ENCODE measurements at regions not wholly inside any gene's neighbourhood (a gene's known extent, or its start where the extent isn't known, plus 50 kb on each side); places are given as distances from the start of the nearest gene placed in this dataset.
A peak's percentile ranks its signal among the peaks of the same experiment; 100 is the strongest.
"Not testable (repeated sequence)": the region's sequence is repeated elsewhere in the genome, so short reads cannot be mapped to it uniquely, and the experiment has no call there.

DNA sequence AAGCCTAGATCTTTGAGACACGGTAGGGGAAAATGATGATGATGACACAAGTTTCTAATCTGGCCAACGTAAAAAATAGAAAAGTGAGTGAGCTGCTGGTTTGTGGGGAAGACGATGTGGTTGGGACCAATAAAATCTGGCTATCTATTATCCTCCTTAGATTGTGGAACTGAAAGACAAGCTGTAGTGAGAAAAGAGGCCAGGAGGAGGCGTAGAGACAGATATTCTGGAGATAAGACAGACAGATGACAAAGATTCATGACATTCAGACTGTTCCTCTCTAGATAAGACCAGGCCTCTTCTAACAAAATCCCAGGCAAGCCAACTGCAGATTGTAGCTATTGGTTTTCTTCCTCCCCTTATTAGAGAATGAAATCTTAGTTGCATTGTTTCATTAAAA, 376.3 kb upstream of the UBE2E3 start:
- no peak for DNase-seq (ENCODE audit: low read depth)

DNA sequence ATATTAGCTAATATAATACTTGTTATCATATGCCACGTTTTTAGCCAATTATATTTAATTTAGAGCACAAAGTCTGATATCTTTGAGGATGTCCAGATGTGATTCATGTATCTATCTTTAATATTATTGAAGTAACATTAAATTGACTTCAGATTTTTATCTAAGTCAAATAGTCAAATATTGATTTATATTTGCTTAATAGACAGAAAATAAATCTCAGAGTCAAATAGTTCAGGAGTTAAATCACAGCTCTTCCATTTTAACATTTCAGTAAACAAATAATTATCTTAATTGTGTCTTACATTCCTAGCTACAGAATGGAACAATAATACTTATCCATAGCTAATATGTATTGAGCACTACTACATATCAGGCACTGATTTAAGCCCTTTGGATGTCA, 379.4 kb upstream of the UBE2E3 start:
- no peak for DNase-seq (ENCODE audit: low read depth)

DNA sequence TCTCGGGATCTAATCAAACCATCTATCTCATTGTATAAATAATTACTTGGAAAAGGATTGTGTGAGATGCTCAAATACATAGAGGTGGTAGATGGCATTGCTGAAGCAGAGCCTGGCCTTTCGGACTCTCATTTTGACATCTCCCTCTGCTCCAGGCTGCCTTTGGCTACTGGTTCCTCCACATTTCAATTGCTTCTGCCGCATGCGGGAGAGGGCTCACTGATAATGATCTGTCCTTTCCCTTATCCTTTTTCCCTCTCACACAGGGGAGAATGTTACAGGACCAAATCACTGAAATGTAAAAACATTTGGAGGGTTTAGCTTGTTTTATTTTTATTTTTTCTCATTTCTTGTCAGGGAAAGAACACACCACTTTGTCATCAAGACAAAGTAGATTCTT, 380.6 kb upstream of the UBE2E3 start:
- no peak for DNase-seq (ENCODE audit: low read depth)

DNA sequence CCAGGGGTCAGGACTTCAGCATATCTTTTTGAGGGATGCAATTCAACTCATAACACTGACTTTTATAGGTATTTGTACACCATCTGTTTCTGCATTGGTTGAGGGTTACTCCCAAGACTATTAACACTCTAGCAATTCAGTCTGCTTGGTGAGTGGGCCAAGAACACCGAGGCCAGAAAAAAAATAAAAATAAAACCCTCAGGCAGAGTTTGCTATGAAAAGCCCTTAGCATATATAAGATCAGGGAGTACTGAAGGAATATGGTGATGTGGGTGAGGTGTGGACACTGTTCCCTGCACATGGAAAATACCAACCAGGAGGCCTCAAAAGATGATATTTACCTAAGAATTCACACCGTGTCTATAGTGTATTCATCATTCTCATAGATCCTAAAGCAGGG, 383.2 kb upstream of the UBE2E3 start:
- DNase-seq (ENCODE audit: low read depth), result no peak

DNA sequence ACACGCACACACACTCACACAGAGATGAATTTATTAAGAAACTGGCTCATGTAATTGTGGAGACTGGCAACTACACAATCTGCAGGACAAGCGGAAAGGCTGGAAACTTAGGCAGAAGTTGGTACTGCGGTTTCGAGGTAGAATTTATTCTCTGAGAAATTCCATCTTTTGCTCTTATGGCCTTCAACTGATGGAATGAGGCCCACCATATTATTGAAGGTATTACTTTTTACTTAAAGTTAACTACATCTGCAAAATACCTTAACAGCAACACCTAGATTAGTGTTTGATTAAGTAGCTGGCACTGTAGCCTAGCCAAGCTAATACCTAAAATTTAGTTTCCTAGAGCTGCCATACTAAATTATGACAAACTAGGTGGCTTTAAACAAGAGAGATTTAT, 384.0 kb upstream of the UBE2E3 start:
- no peak for DNase-seq (ENCODE audit: low read depth)

DNA sequence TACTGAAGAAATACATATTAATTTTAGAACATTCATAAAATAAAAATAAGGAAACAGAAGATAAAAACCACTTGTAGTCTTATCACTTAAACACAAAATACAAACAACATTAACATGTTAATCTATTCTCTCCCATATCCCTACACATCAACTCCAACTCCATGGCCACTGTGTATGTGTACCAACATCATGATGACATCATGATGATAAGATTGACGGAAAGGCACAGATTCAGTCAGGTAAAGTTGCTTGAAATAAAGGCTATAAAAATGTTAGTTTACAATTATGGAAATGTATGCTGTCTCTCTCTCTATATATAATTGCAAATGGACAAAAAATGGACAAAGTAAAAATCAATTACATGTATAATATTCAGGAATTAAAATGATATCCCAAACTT, 388.5 kb upstream of the UBE2E3 start:
- DNase-seq (ENCODE audit: low read depth), result no peak

DNA sequence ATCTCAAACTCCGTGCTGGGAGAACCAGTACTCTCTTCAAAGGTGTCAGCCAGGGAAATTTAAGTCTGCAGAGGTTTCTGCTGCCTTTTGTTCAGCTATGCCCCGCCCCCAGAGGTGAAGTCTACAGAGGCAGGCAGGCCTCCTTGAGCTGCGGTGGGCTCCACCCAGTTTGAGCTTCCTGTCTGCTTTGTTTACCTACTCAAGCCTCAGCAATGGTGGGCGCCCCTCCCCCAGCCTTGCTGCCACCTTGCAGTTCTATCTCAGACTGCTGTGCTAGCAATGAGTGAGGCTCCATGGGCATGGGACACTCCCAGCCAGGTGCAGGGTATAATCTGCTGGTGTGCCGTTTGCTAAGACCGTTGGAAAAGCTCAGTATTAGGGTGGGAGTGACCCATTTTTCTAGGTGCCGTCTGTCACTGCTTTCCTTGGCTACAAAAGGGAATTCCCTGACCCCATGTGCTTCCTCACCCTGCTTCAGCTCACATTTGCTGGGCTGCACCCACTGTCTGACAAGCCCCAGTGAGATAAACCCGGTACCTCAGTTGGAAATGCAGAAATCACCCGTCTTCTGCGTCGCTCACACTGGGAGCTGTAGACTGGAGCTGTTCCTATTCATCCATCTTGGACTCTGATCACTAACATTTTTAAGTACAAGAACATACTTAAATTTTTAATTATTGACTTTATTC, 389.2 kb upstream of the UBE2E3 start:
- DNase-seq (ENCODE audit: low read depth), result not testable (repeated sequence)

DNA sequence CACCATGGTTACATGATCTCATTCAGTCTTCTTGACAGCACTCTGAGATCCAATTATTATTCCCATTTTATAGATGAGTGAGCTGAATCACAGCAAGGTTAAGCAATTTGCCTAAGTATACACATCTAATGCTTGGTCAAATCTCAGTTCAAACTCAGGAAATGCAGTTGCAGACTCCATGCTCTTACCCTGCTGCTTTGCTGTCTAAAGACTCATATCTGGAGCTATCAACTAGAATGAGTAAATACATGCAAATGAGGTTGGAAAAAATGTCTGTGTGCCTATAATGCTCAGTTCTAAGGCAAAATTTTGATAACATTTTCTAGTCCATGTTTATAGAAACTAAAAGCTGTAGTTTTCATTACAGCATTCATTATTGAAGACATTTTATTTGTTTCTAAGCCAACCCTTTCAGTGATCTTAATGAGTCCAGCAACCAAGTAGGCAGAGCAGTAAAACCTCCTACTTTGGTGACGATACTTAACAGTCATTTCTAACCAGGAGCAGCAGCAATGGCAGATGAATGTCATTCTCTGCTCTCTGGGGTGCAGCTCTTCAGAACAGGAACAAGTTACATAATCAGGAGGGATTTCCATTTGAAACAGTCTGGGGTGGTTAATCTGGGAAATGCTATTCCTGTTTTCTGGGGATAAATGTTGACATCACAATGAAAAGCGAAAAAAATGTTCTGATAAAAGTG, 396.8 kb upstream of the UBE2E3 start:
- DNase-seq (ENCODE audit: low read depth), result no peak

DNA sequence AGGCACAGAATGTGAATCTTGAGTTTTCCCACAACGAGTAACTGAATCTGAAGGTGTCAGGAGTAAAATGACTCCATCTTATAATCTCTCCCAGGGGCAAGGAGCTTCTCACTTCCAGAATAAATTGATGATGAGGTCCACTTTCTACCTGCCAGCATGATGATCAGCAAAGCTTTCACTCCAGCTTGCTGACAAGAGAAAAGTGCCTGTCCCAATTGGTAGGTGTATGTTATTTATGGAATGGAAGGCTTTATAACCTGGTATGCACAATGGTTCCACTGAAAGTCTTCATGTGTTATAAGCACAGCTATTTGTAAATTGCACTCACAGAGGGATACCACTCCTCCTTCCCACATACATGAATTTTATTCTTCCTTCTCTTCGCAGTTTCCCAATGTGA, 401.0 kb upstream of the UBE2E3 start:
- no peak for DNase-seq (ENCODE audit: low read depth)

DNA sequence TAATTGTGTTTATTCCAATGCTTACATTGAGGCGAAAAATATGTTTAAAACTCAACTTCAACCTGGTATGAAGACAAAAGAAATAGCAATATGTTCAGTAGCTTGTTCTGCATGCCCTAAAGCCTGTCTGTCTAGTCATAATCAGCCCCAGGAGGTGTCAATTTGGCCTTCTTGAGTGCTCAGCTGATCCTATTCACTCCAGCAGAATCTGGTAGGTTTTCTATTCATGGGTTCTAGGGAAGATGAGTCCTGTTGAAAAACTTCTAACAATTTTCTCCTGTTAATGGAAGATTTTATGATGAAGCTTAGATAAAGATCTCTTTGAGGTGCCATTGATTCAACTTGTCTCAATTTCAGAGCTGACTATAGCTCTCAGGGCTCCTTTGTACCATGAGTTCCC, 402.0 kb upstream of the UBE2E3 start:
- no peak for DNase-seq (ENCODE audit: low read depth)

DNA sequence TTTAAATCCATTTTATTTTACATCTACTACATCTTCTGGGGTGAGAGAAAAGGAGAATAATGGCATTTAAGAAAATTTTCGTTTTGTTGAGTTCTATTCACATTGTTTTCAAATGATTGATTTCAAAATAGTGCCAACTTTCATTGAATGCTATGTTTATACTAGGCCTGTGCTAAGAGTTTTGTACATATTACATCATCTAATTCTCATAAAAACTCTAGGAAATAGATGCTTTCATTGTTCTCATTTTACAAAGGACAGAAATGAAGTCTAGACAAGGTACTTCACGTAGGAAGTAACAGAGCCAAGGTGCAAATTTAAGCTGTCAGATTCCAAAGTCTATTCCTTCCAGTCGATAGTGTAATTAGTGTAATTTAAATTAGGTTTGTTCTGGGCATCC, 402.8 kb upstream of the UBE2E3 start:
- no peak for DNase-seq (ENCODE audit: low read depth)

DNA sequence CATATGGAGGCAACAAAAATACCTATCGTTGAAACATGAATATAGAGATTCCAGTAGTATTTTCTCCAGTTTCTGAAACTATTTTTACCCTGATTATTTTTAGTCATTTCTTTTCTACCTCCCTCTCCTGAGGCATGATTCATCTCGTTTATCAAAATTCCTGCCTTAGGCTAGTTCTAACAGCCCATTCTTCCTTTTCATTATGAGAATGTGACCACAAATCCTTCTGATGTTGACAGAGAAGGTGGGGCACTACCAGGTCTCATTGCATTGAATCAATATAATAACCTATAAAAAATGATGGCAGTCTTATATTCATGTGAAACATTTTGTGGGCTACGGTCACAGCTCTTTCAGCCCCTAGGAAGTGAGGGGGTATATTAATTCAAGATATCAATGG, 406.5 kb upstream of the UBE2E3 start:
- DNase-seq (ENCODE audit: low read depth), result peak; percentile 44

DNA sequence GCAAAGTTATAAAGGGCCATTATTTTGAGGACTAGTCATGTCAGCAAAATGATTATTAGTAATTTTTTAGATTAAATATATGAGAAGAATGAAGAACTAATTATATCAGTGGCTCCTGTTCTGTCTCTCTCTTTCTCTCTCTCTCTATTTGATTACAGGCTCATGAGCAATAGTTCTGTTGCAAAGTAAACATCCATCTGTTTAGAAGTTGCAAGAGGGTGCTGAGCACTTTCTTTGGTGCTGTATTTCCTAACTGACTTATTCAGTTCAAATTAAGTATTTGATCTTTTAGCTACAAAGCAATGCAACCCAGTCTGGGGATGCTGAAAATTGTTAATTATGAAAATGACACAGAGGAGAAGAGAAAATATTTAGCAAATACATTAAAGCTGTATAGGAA, 408.1 kb upstream of the UBE2E3 start:
- DNase-seq (ENCODE audit: low read depth), result no peak

DNA sequence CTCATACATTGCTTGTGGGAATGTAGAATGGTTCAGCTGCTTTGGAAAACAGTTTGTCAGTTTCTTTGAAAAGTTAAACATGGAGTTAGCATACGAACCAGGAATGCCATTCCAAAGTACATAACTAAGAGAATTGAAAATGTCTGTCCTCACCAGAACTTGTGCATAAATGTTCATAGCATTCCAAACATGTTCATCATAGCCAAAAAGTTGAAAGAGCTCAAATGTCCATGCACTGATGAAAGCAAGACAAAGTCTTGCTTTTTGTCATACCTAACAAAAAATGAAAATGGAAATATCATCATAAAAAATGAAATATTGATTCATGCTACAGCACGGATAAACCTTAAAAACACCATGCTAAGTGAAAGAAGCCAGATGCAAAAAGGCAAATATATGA, 408.8 kb upstream of the UBE2E3 start:
- DNase-seq (ENCODE audit: low read depth), result peak; percentile 47

DNA sequence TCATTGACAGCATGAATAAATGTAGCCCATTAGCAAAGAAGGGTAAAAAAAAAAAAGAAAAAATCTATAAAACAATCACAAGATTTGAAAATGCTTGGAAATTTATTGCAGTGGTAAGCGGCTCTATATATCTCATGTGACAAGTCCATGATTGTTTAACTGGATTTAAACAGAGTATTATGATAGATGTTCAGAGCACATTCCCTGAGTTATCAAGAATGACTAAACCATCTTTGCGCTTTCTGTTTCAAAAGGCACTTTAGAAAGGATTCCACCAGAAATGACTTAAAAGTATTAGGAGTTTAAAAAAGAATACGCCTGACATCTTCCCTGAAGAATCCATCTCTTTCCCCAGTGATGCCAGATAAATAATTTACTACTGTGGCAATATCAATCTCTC, 409.5 kb upstream of the UBE2E3 start:
- no peak for DNase-seq (ENCODE audit: low read depth)

DNA sequence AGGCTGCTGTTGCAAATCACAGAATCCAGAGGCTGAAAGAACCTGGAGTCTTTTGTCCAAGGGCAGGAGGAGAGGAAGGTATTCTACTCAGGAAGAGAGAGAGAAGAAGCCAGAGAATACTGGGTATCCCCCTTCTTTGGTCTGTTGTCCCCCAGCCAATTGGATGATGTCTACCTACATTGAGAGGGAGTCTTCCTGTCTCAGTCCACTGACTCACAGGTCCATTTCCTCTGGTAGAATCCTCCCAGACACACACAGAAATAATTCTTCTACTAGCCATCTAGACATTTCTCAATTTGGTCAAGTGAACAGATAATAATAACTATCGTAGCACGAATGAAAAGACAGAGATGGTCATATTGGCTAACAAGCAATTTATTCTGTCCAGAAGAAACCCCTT, 416.4 kb upstream of the UBE2E3 start:
- no peak for DNase-seq (ENCODE audit: low read depth)

DNA sequence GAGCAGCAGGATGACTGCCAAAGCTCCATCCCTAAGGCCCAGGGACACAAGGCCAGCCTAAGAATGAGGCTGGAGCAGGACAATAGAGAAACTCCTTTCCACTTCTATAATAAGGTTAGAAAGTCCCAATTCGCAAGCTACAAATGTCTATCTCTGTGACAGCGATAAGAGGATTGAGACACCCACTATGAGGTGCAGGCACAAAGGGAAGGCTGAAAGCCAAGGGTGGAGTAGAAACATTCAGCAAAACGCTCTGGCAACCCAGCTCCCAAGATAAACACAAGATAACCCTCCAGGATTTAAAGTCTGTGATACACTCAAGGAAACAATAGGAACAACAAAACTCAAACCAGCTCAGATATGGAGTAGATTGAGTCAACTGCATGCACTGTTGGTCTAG, 418.0 kb upstream of the UBE2E3 start:
- no peak for DNase-seq (ENCODE audit: low read depth)

DNA sequence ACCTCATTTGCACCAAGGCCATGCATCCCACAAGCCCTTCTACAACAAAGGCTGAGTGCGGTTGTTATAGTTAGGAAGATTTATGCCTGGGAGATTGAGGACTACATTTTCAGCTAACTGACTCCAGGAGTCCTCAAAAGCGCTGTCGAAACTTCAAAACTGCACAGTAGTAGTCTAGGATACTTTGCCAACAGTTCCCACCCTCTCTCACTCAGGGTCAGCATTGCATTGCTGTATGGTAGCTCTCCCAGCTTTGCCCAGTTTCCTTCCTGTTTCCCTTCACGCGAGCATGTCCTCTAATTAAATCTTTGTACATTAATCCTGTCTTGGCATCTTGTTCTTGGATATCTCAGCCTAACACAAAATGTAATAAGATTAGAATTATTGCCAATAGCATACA, 420.6 kb upstream of the UBE2E3 start:
- no peak for DNase-seq (ENCODE audit: low read depth)

DNA sequence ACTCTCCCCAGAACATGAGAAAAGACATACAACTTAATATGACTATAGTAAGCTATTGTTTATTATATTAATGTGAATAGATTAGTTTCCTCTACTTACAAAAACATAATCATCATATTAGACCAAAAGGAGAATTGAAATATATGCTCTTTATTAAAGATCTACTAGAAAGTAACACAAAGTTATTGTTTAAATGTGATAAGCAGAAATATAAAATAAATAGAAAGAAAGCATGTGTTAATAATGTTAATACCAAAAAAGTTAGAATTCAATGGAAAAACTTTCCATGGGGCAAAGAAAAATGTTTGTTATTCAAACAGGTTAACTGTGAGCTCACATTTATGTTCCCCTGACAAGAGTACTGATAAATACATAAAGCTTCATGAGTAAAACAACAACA, 421.4 kb upstream of the UBE2E3 start:
- DNase-seq (ENCODE audit: low read depth), result no peak

DNA sequence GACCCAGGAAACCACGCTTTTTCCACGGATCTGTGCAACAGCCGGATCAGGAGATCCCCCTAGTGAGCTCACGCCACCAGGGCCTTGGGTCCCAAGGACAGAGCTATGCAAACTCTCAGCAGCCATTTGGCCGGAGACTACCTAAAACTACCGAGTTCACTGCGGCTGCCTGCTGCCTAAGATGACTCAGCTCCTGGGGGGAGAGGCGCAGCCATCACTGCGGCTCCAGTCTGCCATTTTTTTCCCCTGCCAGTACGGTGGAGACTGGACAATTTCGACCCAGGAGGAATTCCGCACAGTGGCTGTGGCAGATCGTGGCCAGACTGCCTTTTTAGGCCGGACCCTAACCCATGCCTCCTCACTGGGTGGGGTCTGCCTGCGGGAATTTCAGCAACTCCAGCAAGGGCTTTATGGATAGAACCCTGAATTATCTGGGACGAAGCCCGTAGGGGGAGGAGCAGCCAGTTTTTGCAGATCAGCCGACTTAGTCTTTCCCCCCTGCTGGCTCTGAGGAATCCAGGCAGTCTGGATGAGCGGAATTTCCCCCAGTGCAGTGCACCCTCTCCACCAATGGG, 424.9 kb upstream of the UBE2E3 start:
- DNase-seq (ENCODE audit: low read depth), result no peak

DNA sequence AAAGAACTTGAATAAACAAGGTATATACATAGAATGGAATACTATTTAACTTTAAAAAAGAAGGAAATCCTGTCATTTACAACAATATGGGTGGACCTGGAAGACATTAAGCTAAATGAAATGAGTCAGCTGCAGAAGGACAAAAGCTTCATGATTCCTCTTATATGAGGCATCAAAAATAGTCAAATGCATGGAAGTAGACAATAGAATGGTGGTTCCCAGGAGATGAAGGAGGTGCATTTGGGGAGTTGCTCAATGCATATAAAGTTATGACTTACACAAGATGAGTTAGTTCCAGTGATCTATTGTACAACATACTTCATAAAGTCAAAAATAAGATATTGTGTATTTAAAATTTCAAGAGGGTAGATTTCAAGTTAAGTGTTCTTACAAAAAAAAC, 426.1 kb upstream of the UBE2E3 start:
- DNase-seq (ENCODE audit: low read depth), result no peak

DNA sequence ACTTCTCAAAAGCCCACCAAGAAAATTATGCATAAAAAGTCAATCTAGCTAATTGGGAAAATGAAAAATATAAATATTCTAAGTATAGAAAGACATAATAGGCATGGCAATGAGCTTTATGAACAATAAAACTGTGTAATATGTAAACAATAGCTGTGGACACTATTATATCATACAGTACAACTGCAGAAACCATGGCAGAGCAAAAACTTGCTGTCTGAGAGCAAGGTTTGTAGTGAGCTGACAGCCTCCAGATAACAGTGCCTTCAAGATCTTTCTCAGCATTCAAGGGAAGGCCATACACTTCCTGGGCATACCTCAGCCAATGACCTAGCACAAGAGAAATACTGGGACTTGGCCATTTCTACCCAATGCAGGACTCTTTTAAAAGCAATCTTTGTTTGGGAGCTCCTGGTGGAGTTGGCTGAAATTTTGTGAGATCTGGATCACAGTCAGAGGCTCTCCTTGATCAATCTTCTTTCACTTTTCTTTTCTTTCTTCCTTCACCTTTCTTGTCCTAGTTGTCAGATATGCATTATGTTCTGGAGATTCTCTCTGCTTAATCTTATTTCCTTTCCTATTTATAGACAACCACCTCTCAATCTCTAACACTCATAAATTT, 427.2 kb upstream of the UBE2E3 start:
- DNase-seq (ENCODE audit: low read depth), result no peak

DNA sequence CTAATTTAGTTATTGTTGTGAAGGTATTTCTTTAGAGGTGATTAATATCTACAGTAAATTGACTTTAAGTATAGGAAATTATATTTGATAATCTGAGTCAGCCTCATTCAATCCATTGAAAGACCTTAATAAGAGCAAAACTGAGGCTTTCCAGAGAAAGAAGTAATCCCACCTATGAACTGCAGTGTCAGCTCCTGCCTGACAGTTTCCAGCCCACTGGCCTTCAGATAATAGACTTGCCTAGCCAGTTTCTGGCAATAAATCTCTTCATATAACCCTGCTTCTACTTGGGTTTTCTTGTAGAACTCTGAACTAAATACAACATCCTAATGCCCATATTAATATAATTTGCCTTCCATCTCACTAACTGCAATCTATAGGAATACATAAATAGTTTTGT, 437.9 kb upstream of the UBE2E3 start:
- no peak for DNase-seq (ENCODE audit: low read depth)
